NB4 (cell line): ENCODE measurements at regions not wholly inside any gene's neighbourhood (a gene's known extent, or its start where the extent isn't known, plus 50 kb on each side); places are given as distances from the start of the nearest gene placed in this dataset.

ENCODE experiments used
- CTCF ChIP-seq: IDR thresholded peaks from one replicate; pipeline ENCODE4 v1.5.1; 2012; ENCODE audit warnings: low read depth, low read length
- POLR2A ChIP-seq: IDR thresholded peaks from 2 replicates; pipeline ENCODE4 v1.6.1; 2011; ENCODE audit warnings: mild to moderate bottlenecking; ENCODE audit not compliant: insufficient read length; ENCODE audit errors: extremely low read depth

- no peak for TF ChIP-seq CTCF
- no peak for TF ChIP-seq POLR2A
Measured at GRCh38 chr2:188919824-188920223, 54.3 kb upstream of the COL3A1 start.
